Lower leg skin (tissue), 4 donors: ENCODE measurements at regions not wholly inside any gene's neighbourhood (a gene's known extent, or its start where the extent isn't known, plus 50 kb on each side); places are given as distances from the start of the nearest gene placed in this dataset.

Experiments used
- DNase-seq, 2 donors: peaks; one replicate each; pipeline ENCODE4 v3.0.0-alpha.2; 2019; ENCODE audit warnings: low spot score in 2 of 2
- H3K4me3 ChIP-seq: fragments of 200-600 bp; sonication (generic); 2 replicates; pipeline ENCODE4 v1.5.1; 2017; ENCODE audit warnings: mild to moderate bottlenecking, low read depth; ENCODE audit not compliant: poor library complexity, severe bottlenecking
- POLR2A ChIP-seq, 2 donors: fragments of 450-650 bp; IDR thresholded peaks; one replicate each; pipeline ENCODE4 v1.6.1; 2016 to 2017; ENCODE audit warnings: antibody characterized with exemption in 2 of 2, mild to moderate bottlenecking in 1 of 2, moderate library complexity in 1 of 2
- WGBS, 2 donors: methylation state at CpG; one replicate each; pipeline ENCODE4 v1.1.5; 2018; 5-methylcytosine and 5-hydroxymethylcytosine counted together
- intact Hi-C: fragments of 100-400 bp; cut with DNase I; formaldehyde crosslinking; loops from one replicate; pipeline ENCODE4 v1.15.0; 2023; ENCODE audit warnings: low total_unique reads
- TF ChIP-seq, protein P1 (sequence below), 3 donors: fragments of 450-650 bp; IDR thresholded peaks; one replicate each; pipeline ENCODE4 v1.5.1; 2016; ENCODE audit warnings: antibody characterized with exemption in 3 of 3, mild to moderate bottlenecking in 3 of 3, moderate library complexity in 2 of 3

GRCh38 chr13:87783366-87783765 lies 112.2 kb downstream of the SLITRK5 start:
- H3K4me3 ChIP-seq: no peak overlapping the region
- no peak for TF ChIP-seq POLR2A (IDR thresholded peaks at IDR 0.05)
- TF ChIP-seq, protein P1, sequence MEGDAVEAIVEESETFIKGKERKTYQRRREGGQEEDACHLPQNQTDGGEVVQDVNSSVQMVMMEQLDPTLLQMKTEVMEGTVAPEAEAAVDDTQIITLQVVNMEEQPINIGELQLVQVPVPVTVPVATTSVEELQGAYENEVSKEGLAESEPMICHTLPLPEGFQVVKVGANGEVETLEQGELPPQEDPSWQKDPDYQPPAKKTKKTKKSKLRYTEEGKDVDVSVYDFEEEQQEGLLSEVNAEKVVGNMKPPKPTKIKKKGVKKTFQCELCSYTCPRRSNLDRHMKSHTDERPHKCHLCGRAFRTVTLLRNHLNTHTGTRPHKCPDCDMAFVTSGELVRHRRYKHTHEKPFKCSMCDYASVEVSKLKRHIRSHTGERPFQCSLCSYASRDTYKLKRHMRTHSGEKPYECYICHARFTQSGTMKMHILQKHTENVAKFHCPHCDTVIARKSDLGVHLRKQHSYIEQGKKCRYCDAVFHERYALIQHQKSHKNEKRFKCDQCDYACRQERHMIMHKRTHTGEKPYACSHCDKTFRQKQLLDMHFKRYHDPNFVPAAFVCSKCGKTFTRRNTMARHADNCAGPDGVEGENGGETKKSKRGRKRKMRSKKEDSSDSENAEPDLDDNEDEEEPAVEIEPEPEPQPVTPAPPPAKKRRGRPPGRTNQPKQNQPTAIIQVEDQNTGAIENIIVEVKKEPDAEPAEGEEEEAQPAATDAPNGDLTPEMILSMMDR (IDR thresholded peaks at IDR 0.05): no peak
- 85 to 86% methylated on average over 5 of the region's 5 CpGs for WGBS, 2 donors
- no peak for DNase-seq
- intact Hi-C loops: no loop called here

- H3K4me3 ChIP-seq: no peak overlapping the region
- DNase-seq: no peak
- TF ChIP-seq, protein P1 (IDR thresholded peaks at IDR 0.05): no peak
- TF ChIP-seq POLR2A (IDR thresholded peaks at IDR 0.05): no peak
- 82 to 90% methylated on average over 4 of the region's 4 CpGs for WGBS, 2 donors
- intact Hi-C loops: no loop called here
Observed at GRCh38 chr13:87788363-87788762, 117.2 kb downstream of the SLITRK5 start.

GRCh38 chr13:87792878-87793277 lies 121.7 kb downstream of the SLITRK5 start:
- TF ChIP-seq POLR2A (IDR thresholded peaks at IDR 0.05): no peak
- TF ChIP-seq, protein P1 (IDR thresholded peaks at IDR 0.05): no peak
- WGBS, 2 donors: 63 to 67% methylated on average over 5 to 6 of the region's 6 CpGs
- intact Hi-C loops: no loop called here
- H3K4me3 ChIP-seq: no peak overlapping the region
- DNase-seq: no peak

DNA sequence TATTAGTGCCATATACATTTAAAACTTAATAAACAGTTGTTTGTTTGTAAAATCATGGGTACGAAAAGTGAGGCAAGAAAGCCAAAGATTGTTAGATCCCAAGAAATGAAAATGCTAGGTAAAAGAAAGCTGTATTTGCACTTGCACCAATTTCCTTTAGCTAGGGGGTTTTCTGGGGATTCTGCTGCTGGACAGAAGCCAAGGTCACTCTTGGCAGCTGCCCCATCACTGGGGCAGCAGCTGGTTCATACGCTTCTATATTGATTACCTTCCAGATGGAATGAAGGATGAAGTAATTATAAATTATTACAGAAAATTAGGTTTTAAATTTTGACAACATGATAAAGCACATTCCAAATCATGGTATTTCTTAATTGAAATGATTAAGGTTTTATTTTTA lies 127.4 kb downstream of the SLITRK5 start:
- no peak for DNase-seq
- H3K4me3 ChIP-seq: no peak overlapping the region
- WGBS, 2 donors: 52 to 63% methylated on average over 2 of the region's 2 CpGs
- TF ChIP-seq, protein P1 (IDR thresholded peaks at IDR 0.05): no peak
- TF ChIP-seq POLR2A (IDR thresholded peaks at IDR 0.05): no peak
- intact Hi-C loops: no loop called here

DNA sequence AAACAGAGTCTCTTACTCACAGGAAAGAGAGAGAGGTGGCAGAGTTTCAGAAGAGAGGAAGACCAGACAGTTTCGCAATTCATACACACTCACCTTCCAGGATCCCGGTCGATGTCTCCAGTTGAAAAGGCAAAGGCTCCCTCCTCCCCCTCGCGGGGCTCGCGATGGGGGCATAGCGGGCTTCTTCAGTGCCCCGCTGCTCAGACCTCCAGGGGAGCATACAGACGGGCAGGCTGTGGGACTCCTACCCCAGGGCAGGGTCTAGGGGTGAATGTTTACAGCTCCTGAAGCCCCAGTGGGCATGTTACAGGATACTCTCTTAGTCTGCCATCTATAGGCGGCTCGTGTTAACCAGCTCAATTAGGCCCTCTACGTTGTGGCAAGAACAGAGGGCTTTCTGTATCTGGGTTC lies 139.2 kb downstream of the SLITRK5 start:
- intact Hi-C loops: no loop called here
- no peak overlapping the region for H3K4me3 ChIP-seq
- no peak for TF ChIP-seq POLR2A (IDR thresholded peaks at IDR 0.05)
- TF ChIP-seq, protein P1 (IDR thresholded peaks at IDR 0.05): no peak
- 38 to 51% methylated on average over 13 of the region's 13 CpGs for WGBS, 2 donors
- DNase-seq: no peak

- DNase-seq: no peak
- no peak for TF ChIP-seq POLR2A (IDR thresholded peaks at IDR 0.05)
- TF ChIP-seq, protein P1 (IDR thresholded peaks at IDR 0.05): no peak
- WGBS, 2 donors: 81 to 84% methylated on average over 14 of the region's 14 CpGs
- H3K4me3 ChIP-seq: no peak overlapping the region
- intact Hi-C loops: no loop called here
Observed at GRCh38 chr13:87810920-87811344, 139.8 kb downstream of the SLITRK5 start.
